ENCODE measurements at regions not wholly inside any gene's neighbourhood (a gene's known extent, or its start where the extent isn't known, plus 50 kb on each side); places are given as distances from the start of the nearest gene placed in this dataset.

DNA sequence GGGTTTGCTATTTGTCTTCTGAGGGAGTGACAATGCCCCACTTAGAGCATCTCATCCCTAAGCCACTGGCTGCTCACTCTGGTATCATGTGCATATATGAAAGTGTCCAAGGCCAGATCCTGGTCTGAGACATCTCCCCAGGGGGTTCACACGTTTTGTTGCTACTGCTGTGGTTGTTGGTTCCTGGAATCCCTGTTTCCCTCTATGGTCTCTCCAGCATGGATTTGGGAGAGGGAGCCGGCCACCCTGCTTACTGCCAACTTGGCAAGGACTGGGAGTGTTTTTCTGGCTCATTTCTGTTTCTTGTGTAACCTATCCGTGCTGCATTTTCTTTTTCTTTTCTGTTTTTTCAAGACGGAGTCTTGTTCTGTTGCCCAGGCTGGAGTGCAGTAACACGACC, 101.3 kb upstream of the MAX start:
- TF ChIP-seq CTCF (conservative IDR thresholded peaks at IDR 0.05; ENCODE audit: low read depth in 2 of 2) (no peak), POLR2AphosphoS5 (IDR thresholded peaks at IDR 0.05; ENCODE audit: low read depth) (no peak), EZH2 (IDR thresholded peaks at IDR 0.05; ENCODE audit: low read depth, unreplicated experiment) (no peak), EZH2phosphoT487 (IDR thresholded peaks at IDR 0.05; ENCODE audit: unreplicated experiment) (no peak), STAT1 (IDR thresholded peaks at IDR 0.05; ENCODE audit: unreplicated experiment) (no peak), CREB1 (CRISPR knock-in tag; IDR thresholded peaks at IDR 0.05; ENCODE audit: low read depth) (no peak)
- TF ChIP-seq, protein P1, sequence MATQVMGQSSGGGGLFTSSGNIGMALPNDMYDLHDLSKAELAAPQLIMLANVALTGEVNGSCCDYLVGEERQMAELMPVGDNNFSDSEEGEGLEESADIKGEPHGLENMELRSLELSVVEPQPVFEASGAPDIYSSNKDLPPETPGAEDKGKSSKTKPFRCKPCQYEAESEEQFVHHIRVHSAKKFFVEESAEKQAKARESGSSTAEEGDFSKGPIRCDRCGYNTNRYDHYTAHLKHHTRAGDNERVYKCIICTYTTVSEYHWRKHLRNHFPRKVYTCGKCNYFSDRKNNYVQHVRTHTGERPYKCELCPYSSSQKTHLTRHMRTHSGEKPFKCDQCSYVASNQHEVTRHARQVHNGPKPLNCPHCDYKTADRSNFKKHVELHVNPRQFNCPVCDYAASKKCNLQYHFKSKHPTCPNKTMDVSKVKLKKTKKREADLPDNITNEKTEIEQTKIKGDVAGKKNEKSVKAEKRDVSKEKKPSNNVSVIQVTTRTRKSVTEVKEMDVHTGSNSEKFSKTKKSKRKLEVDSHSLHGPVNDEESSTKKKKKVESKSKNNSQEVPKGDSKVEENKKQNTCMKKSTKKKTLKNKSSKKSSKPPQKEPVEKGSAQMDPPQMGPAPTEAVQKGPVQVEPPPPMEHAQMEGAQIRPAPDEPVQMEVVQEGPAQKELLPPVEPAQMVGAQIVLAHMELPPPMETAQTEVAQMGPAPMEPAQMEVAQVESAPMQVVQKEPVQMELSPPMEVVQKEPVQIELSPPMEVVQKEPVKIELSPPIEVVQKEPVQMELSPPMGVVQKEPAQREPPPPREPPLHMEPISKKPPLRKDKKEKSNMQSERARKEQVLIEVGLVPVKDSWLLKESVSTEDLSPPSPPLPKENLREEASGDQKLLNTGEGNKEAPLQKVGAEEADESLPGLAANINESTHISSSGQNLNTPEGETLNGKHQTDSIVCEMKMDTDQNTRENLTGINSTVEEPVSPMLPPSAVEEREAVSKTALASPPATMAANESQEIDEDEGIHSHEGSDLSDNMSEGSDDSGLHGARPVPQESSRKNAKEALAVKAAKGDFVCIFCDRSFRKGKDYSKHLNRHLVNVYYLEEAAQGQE (IDR thresholded peaks at IDR 0.05; ENCODE audit: unreplicated experiment) = no peak

All from GM23338 (cell line).